ENCODE measurements at regions not wholly inside any gene's neighbourhood (a gene's known extent, or its start where the extent isn't known, plus 50 kb on each side); places are given as distances from the start of the nearest gene placed in this dataset.

DNA sequence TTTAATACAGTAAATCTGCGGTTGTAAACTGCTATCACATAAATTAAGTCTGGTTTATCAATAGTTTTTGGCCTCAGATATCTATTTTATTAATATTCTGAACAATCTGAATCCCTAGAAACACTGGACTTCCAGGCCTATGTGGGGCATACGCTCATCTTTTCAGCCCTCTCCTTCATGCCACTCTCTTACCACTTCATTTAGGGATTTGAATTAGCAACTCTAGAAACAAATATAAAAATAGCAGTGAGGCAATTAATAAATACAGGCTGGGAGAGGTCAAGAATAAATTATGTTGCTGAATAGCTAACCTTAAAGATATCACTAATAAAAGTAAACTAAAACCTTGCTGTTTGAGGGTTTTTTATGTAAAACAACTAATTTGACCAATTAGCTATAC is 480.3 kb upstream of the CD180 start:
- TF ChIP-seq, protein P1, sequence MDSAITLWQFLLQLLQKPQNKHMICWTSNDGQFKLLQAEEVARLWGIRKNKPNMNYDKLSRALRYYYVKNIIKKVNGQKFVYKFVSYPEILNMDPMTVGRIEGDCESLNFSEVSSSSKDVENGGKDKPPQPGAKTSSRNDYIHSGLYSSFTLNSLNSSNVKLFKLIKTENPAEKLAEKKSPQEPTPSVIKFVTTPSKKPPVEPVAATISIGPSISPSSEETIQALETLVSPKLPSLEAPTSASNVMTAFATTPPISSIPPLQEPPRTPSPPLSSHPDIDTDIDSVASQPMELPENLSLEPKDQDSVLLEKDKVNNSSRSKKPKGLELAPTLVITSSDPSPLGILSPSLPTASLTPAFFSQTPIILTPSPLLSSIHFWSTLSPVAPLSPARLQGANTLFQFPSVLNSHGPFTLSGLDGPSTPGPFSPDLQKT (IDR thresholded peaks at IDR 0.05; ENCODE audit: borderline replicate concordance, low read depth, low read length), result no peak
- TF ChIP-seq, protein P2, sequence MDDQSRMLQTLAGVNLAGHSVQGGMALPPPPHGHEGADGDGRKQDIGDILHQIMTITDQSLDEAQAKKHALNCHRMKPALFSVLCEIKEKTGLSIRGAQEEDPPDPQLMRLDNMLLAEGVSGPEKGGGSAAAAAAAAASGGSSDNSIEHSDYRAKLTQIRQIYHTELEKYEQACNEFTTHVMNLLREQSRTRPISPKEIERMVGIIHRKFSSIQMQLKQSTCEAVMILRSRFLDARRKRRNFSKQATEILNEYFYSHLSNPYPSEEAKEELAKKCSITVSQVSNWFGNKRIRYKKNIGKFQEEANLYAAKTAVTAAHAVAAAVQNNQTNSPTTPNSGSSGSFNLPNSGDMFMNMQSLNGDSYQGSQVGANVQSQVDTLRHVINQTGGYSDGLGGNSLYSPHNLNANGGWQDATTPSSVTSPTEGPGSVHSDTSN (CRISPR knock-in tag; IDR thresholded peaks at IDR 0.05), result no peak
- TF ChIP-seq ZNF433 (tag by site-specific recombination; IDR thresholded peaks at IDR 0.05; ENCODE audit: low read depth) (no peak), CTCF (tag by site-specific recombination; IDR thresholded peaks at IDR 0.05) (no peak), ZNF335 (tag by site-specific recombination; conservative IDR thresholded peaks at IDR 0.05) (no peak), ZNF302 (tag by site-specific recombination; IDR thresholded peaks at IDR 0.05; ENCODE audit: low read depth) (no peak), ZNF747 (tag by site-specific recombination; IDR thresholded peaks at IDR 0.05) (no peak), ZNF311 (tag by site-specific recombination; IDR thresholded peaks at IDR 0.05; ENCODE audit: borderline replicate concordance) (no peak)

Measured in HEK293 (cell line).